Endothelial cell of umbilical vein (primary cell): ENCODE measurements at regions not wholly inside any gene's neighbourhood (a gene's known extent, or its start where the extent isn't known, plus 50 kb on each side); places are given as distances from the start of the nearest gene placed in this dataset.

ENCODE experiments used
- BruUV-seq: library from RNA; stranded (reverse); fragments of 400-500 nt; replicated peaks from 2 replicates; lab custom pipeline; 2021; lab: Mats Ljungman, UMichigan
- CTCF ChIA-PET: fragments of 300-600, 350-600 bp; sonication (Branson Sonifier 250); formaldehyde crosslinking; loops from one replicate; lab custom pipeline; 2021; ENCODE audit warnings: antibody characterized with exemption, inconsistent platforms; lab: Charles Lee
- POLR2A ChIA-PET: fragments of 300-600, 350-600 bp; sonication (Branson Sonifier 250); formaldehyde crosslinking; loops from one replicate; lab custom pipeline; 2021; ENCODE audit warnings: antibody characterized with exemption, inconsistent platforms; lab: Charles Lee
- DNase-seq: peaks from one replicate; pipeline ENCODE4 v3.0.0-alpha.2; 2011; ENCODE audit warnings: low read depth, low spot score
- FAIRE-seq: peaks from 2 replicates; lab custom pipeline; 2011; peaks lifted over from hg19 to GRCh38; lab: Jason Lieb, UNC
- H2AFZ ChIP-seq: 2 replicates; pipeline ENCODE4 v1.6.0; 2012; ENCODE audit warnings: low read depth, low read length, control low read depth, inconsistent platforms
- H3K27ac ChIP-seq: 2 replicates; pipeline ENCODE4 v1.5.1; 2011; ENCODE audit warnings: low read depth, mild to moderate bottlenecking, control low read depth, low read length, moderate library complexity; ENCODE audit not compliant: insufficient read depth
- H3K27me3 ChIP-seq, 2 experiments: 2 replicates each; pipeline versions ENCODE4 v1.6.0 to v1.6.1; 2011; ENCODE audit warnings: low read length in 2 of 2, mixed read lengths in 1 of 2; ENCODE audit not compliant: control insufficient read depth in 2 of 2, insufficient read depth in 2 of 2
- H3K36me3 ChIP-seq, 2 experiments: 2 replicates in 1 of 2; 3 replicates in 1 of 2; pipeline ENCODE4 v1.5.1; 2011; ENCODE audit warnings: low read length in 2 of 2, mild to moderate bottlenecking in 1 of 2, moderate library complexity in 1 of 2; ENCODE audit not compliant: control insufficient read depth in 2 of 2, insufficient read depth in 2 of 2; ENCODE audit errors: extremely low read depth in 1 of 2
- H3K4me1 ChIP-seq: 3 replicates; pipeline ENCODE4 v1.5.1; 2011; ENCODE audit warnings: mild to moderate bottlenecking, low read length; ENCODE audit not compliant: control insufficient read depth, insufficient read depth; ENCODE audit errors: extremely low read depth
- H3K4me2 ChIP-seq: 2 replicates; pipeline ENCODE4 v1.6.1; 2011; ENCODE audit warnings: low read length, control low read depth, mixed read lengths; ENCODE audit not compliant: insufficient read depth
- H3K4me3 ChIP-seq, 3 experiments: fragments of 200-600 bp in 1 of 3; sonication (generic), shearing (Covaris generic) in 1 of 3; replicated peaks in 1 of 3; 2 replicates each; pipeline ENCODE4 v1.5.1; 2011 to 2016; ENCODE audit warnings: control low read depth in 3 of 3, low read length in 3 of 3, mild to moderate bottlenecking in 2 of 3, inconsistent platforms in 1 of 3, low read depth in 1 of 3, moderate library complexity in 1 of 3; ENCODE audit not compliant: insufficient read depth in 1 of 3
- H3K79me2 ChIP-seq: 2 replicates; pipeline ENCODE4 v1.6.0; 2012; ENCODE audit warnings: low read length, inconsistent platforms; ENCODE audit not compliant: control insufficient read depth, insufficient read depth
- H3K9ac ChIP-seq: replicated peaks from 2 replicates; pipeline ENCODE3; 2011; ENCODE audit warnings: low read length, control low read depth; ENCODE audit not compliant: insufficient read depth; ENCODE audit errors: extremely low read depth
- H3K9me1 ChIP-seq: replicated peaks from 3 replicates; pipeline ENCODE4 v1.6.0; 2011; ENCODE audit warnings: mild to moderate bottlenecking, low read length; ENCODE audit not compliant: control insufficient read depth, insufficient read depth; ENCODE audit errors: extremely low read depth
- H3K9me3 ChIP-seq: replicated peaks from 2 replicates; pipeline ENCODE4 v1.5.1; 2012; ENCODE audit warnings: low read length, inconsistent platforms; ENCODE audit not compliant: control insufficient read depth, insufficient read depth
- H4K20me1 ChIP-seq: replicated peaks from 2 replicates; pipeline ENCODE3; 2011; ENCODE audit warnings: mild to moderate bottlenecking, low read length; ENCODE audit not compliant: control insufficient read depth, insufficient read depth; ENCODE audit errors: extremely low read depth
- EZH2 ChIP-seq: IDR thresholded peaks from 2 replicates; pipeline ENCODE4 v1.6.1; 2012; ENCODE audit warnings: borderline replicate concordance, low read depth, mild to moderate bottlenecking, moderate library complexity, low read length, inconsistent platforms; ENCODE audit not compliant: severe bottlenecking
- FOS ChIP-seq: IDR thresholded peaks from 2 replicates; pipeline ENCODE4 v1.6.1; 2011; ENCODE audit warnings: mild to moderate bottlenecking, low read length, moderate library complexity, borderline replicate concordance; ENCODE audit not compliant: insufficient read depth
- GATA2 ChIP-seq: IDR thresholded peaks from 2 replicates; pipeline ENCODE4 v1.7.0; 2011; ENCODE audit warnings: low read depth, mild to moderate bottlenecking, moderate library complexity, mixed read lengths, low read length; ENCODE audit not compliant: insufficient read length, insufficient read depth
- JUN ChIP-seq: IDR thresholded peaks from 2 replicates; pipeline ENCODE4 v1.6.1; 2011; ENCODE audit warnings: borderline replicate concordance, low read depth; ENCODE audit not compliant: insufficient read length, insufficient read depth
- MYC ChIP-seq: IDR thresholded peaks from one replicate; pipeline ENCODE4 v1.6.1; 2011; ENCODE audit warnings: mild to moderate bottlenecking, low read depth, low read length
- POLR2A ChIP-seq: IDR thresholded peaks from 2 replicates; pipeline ENCODE4 v1.6.1; 2012; ENCODE audit warnings: low read depth, mild to moderate bottlenecking, control low read depth, low read length
- POLR2AphosphoS5 ChIP-seq: IDR thresholded peaks from 2 replicates; pipeline ENCODE4 v1.6.1; 2012; ENCODE audit warnings: low read depth, mild to moderate bottlenecking, control low read depth, low read length, moderate library complexity; ENCODE audit not compliant: insufficient read depth
- dilution Hi-C: fragments of 300-500 bp; cut with MboI; formaldehyde crosslinking; loops from one replicate; pipeline ENCODE4 v1.15.0; 2019; ENCODE audit warnings: low sequenced_read_pairs; ENCODE audit not compliant: extremely low pct_ligation_motif_present
- intact Hi-C: fragments of 100-400 bp; cut with micrococcal nuclease; formaldehyde crosslinking; loops from one replicate; pipeline ENCODE4 v1.10.0; 2022
- TF ChIP-seq, protein P1 (sequence below): IDR thresholded peaks from 2 replicates; pipeline ENCODE4 v1.6.1; 2011; ENCODE audit not compliant: insufficient read depth, insufficient read length
- TF ChIP-seq, protein P2 (sequence below), 2 donors: IDR thresholded peaks; 1 replicate in 1 of 2; 2 replicates in 1 of 2; pipeline ENCODE4 v1.5.1; 2011; ENCODE audit warnings: low read length in 2 of 2, mild to moderate bottlenecking in 2 of 2, moderate library complexity in 2 of 2, control low read depth in 1 of 2, inconsistent platforms in 1 of 2, low read depth in 1 of 2; ENCODE audit not compliant: insufficient read depth in 1 of 2; ENCODE audit errors: extremely low read depth in 1 of 2

DNA sequence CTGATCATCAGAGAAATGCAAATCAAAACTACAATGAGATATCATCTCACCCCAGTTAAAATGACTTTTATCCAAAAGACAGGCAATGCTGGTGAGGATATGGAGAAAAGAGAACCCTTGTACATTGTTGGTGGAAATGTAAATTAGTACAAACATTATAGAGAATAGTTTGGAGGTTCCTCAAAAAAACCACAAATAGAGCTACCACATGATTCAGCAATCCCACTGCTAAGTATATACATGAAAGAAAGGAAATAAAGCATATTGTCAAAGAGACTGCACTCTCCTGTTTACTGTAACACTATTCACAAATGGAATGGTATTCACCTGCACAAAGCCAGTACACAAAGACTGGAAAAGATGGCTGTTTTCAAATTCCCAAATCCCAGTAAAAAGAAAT, 1233.7 kb downstream of the PCDH17 start:
- Histone ChIP-seq H3K27me3 (no peaks in the 10 kb centered on the region), H3K9me3 (no peaks in the 10 kb centered on the region), H3K36me3 (no peaks in the 10 kb centered on the region), H3K9me1 (no peaks in the 10 kb centered on the region), H2AFZ (no peak overlapping the region), H3K27ac (no peak overlapping the region), H3K79me2 (no peaks in the 10 kb centered on the region), H3K4me3 (no peak overlapping the region), H3K4me2 (no peak overlapping the region), H4K20me1 (no peaks in the 10 kb centered on the region), H3K9ac (no peak overlapping the region), H3K4me1 (no peaks in the 10 kb centered on the region)
- intact Hi-C loops, result no loop called here
- ChIA-PET CTCF (interaction anchor here (0.7 kb wide), 2 partner anchors 33 to 750 kb away, joined by 3 read pairs; no protein-coding TSS in a partner anchor), POLR2A (no interaction called here)
- TF ChIP-seq JUN (no peak), MYC (no peak), GATA2 (no peak), EZH2 (no peak), FOS (no peak), POLR2AphosphoS5 (no peak), POLR2A (no peak)
- TF ChIP-seq, protein P1, sequence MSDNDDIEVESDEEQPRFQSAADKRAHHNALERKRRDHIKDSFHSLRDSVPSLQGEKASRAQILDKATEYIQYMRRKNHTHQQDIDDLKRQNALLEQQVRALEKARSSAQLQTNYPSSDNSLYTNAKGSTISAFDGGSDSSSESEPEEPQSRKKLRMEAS, result no peak
- TF ChIP-seq, protein P2, sequence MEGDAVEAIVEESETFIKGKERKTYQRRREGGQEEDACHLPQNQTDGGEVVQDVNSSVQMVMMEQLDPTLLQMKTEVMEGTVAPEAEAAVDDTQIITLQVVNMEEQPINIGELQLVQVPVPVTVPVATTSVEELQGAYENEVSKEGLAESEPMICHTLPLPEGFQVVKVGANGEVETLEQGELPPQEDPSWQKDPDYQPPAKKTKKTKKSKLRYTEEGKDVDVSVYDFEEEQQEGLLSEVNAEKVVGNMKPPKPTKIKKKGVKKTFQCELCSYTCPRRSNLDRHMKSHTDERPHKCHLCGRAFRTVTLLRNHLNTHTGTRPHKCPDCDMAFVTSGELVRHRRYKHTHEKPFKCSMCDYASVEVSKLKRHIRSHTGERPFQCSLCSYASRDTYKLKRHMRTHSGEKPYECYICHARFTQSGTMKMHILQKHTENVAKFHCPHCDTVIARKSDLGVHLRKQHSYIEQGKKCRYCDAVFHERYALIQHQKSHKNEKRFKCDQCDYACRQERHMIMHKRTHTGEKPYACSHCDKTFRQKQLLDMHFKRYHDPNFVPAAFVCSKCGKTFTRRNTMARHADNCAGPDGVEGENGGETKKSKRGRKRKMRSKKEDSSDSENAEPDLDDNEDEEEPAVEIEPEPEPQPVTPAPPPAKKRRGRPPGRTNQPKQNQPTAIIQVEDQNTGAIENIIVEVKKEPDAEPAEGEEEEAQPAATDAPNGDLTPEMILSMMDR (IDR thresholded peaks at IDR 0.05; ENCODE audit: extremely low read depth in 1 of 2, insufficient read depth in 1 of 2, low read depth in 1 of 2, low read length in 2 of 2), result no peak
- dilution Hi-C loops, result no loop called here
- no peak for DNase-seq
- FAIRE-seq, result no peak
- no TSS peak for BruUV-seq
